ENCODE measurements at regions not wholly inside any gene's neighbourhood (a gene's known extent, or its start where the extent isn't known, plus 50 kb on each side); places are given as distances from the start of the nearest gene placed in this dataset.

- no peak overlapping the region for H3K4me3 Mint-ChIP-seq
- H3K27me3 Mint-ChIP-seq (ENCODE audit: low read depth) = no peaks in the 10 kb centered on the region
- peaks cover 3% of the 10 kb centered on the region for H3K36me3 Mint-ChIP-seq (ENCODE audit: low read depth)
- no peaks in the 10 kb centered on the region for H3K4me1 Mint-ChIP-seq
- DNase-seq (ENCODE audit: low read depth, low spot score) = no peak
- no peak overlapping the region for H3K27ac Mint-ChIP-seq (ENCODE audit: unreplicated experiment)
- H3K9me3 Mint-ChIP-seq = peaks cover 3% of the 10 kb centered on the region
- no peak for TF ChIP-seq CTCF (conservative IDR thresholded peaks at IDR 0.05)
Observed at GRCh38 chrX:118249146-118249545, 96.8 kb upstream of the WDR44 start.

- H3K27me3 Mint-ChIP-seq (ENCODE audit: low read depth) = no peaks in the 10 kb centered on the region
Observed at GRCh38 chrX:118250445-118250844, 95.5 kb upstream of the WDR44 start.

GRCh38 chrX:118251271-118251670, 94.6 kb upstream of the WDR44 start:
- Mint-ChIP-seq H3K27me3 (ENCODE audit: low read depth) (no peaks in the 10 kb centered on the region), H3K4me1 (no peaks in the 10 kb centered on the region), H3K9me3 (peaks cover 3% of the 10 kb centered on the region), H3K36me3 (ENCODE audit: low read depth) (no peaks in the 10 kb centered on the region), H3K4me3 (no peak overlapping the region), H3K27ac (ENCODE audit: unreplicated experiment) (no peak overlapping the region)
- DNase-seq (ENCODE audit: low read depth, low spot score) = no peak
- TF ChIP-seq CTCF (conservative IDR thresholded peaks at IDR 0.05) = no peak

More at GRCh38 chrX:118250445-118250844, 95.5 kb upstream of the WDR44 start:
- H3K27ac Mint-ChIP-seq (ENCODE audit: unreplicated experiment) = no peak overlapping the region
- TF ChIP-seq CTCF (conservative IDR thresholded peaks at IDR 0.05) = no peak
- H3K4me1 Mint-ChIP-seq = no peaks in the 10 kb centered on the region
- H3K4me3 Mint-ChIP-seq = no peak overlapping the region
- no peaks in the 10 kb centered on the region for H3K36me3 Mint-ChIP-seq (ENCODE audit: low read depth)
- no peak for DNase-seq (ENCODE audit: low read depth, low spot score)
- H3K9me3 Mint-ChIP-seq = peaks cover 3% of the 10 kb centered on the region

- Mint-ChIP-seq H3K27me3 (ENCODE audit: low read depth) (no peaks in the 10 kb centered on the region), H3K9me3 (peaks cover 3% of the 10 kb centered on the region), H3K27ac (ENCODE audit: unreplicated experiment) (no peak overlapping the region), H3K36me3 (ENCODE audit: low read depth) (no peaks in the 10 kb centered on the region), H3K4me3 (no peak overlapping the region), H3K4me1 (no peaks in the 10 kb centered on the region)
- TF ChIP-seq CTCF (conservative IDR thresholded peaks at IDR 0.05) = no peak
- DNase-seq (ENCODE audit: low read depth, low spot score) = no peak
Observed at GRCh38 chrX:118252967-118253366, 92.9 kb upstream of the WDR44 start.

- peak; percentile 66 for DNase-seq (ENCODE audit: low read depth, low spot score)
- no peak overlapping the region for H3K4me3 Mint-ChIP-seq
Observed at GRCh38 chrX:118254611-118255010, 91.3 kb upstream of the WDR44 start.

More at GRCh38 chrX:118254611-118255010, 91.3 kb upstream of the WDR44 start:
- peaks cover 3% of the 10 kb centered on the region for H3K9me3 Mint-ChIP-seq
- H3K27me3 Mint-ChIP-seq (ENCODE audit: low read depth) = no peaks in the 10 kb centered on the region
- H3K4me1 Mint-ChIP-seq = no peaks in the 10 kb centered on the region
- H3K27ac Mint-ChIP-seq (ENCODE audit: unreplicated experiment) = no peak overlapping the region
- TF ChIP-seq CTCF (conservative IDR thresholded peaks at IDR 0.05) = peak; percentile 79
- H3K36me3 Mint-ChIP-seq (ENCODE audit: low read depth) = no peaks in the 10 kb centered on the region

Measured in neural crest cell (in vitro differentiated cells).